Amniotic stem cell (primary cell): ENCODE measurements at regions not wholly inside any gene's neighbourhood (a gene's known extent, or its start where the extent isn't known, plus 50 kb on each side); places are given as distances from the start of the nearest gene placed in this dataset.

Source experiments
- DNase-seq: peaks from one replicate; lab custom pipeline; 2025; lab: John Stamatoyannopoulos, UW

DNA sequence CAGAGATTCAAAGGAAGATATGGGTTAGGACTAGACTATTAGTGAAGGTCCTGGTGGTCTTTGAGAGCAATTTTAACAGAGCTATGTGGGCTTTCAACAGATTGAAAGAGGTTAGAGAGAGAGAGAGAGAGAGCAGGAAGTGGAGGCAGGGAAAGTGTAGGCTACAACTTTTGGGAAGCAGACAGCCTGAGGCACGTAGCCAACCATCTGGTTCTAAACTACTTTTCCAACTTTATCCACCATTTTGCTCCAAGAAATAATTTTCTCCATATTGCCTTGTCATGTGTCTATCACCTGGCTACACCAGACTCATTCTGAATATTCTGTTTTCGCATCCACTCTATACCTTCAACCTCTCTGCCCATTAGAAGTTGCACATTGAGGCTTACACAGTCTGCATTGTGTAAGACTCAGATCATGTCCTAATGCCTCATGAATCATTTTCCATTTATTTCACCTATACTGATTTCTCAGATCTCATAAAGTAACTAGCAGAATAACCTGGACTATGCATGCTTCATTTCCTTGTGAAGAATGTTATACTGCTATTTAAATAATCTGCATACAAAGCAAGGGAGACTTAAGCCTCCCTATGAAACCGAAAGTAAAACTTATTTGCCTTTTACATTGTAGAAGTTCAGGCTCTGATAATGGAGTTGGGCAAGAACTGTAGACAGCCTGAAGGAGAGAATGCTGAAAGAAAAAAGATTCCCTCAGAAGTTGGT, 235.6 kb downstream of the ELAVL2 start:
- DNase-seq = no peak

GRCh38 chr9:23594421-23594820, 231.6 kb downstream of the ELAVL2 start:
- DNase-seq = no peak

DNA sequence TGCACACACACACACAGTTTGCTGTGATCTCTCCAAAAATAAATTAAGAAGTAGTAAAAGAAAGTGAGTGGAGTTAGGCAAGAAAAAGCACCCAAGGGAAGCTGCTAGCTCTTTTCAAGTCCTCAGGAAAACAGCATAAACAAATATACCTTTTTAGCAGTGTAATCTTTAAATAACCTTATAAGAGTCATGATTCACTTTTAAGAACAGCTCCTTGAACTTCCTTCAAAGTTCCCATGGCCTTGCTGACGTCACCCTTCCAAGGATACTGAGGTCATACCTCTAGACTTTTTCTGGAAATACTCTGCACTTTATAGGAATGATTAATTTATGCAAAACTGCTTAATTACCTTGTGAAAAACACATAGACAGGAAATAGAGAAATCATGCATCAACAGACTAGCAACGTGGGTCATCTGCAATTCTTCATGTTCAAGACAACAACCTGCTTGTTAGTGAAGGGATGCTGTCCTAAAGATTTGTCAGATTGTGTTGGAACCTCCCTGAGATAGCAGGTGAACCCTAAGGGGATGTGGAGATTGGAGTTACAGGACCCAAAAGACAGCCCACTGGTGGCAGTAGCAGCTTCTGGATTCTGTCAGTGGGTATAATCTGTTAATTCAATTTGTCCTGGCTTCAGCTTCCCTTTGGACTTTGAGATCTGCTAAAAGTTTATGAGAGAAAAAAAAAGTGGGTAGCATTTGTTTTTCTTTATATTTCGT, 229.0 kb downstream of the ELAVL2 start:
- DNase-seq = no peak

DNA sequence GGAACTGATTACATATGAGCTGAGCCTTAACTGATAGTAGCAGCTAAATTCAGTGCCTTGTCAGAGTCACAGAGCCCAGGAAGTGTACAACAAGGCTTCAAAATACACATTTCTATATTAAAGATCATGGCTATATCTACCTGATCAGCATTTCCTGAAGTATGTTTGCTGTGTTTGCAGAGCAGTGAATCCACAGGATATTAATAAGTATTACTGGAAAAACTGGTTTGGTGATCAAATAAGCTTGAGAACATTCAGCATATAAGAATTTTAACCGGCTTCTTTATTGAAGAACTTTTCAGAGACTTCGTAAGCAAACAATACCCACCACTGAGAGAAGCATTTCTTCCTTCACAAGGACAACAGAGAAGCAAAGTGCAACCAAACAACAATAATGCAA, 227.0 kb downstream of the ELAVL2 start:
- DNase-seq = no peak

DNA sequence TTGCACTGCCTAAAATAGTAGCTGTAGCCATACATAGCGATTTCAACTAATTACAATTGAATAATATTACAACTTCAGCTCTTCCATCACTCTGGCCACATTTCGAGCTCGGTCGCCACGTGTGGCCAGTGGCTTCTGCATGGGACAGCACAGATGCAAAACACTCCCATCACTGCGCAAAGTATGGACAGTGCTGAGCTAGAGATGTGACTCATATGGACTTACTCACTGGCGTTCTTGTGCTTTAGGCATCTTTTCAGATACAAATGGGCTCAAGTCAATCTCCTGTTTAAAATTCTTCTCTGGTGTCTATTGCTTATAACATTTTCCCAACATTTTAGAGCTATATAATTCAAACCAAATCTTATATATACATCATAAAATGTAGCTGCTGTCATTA, 222.7 kb downstream of the ELAVL2 start:
- no peak for DNase-seq

GRCh38 chr9:23606107-23606506, 219.9 kb downstream of the ELAVL2 start:
- no peak for DNase-seq

GRCh38 chr9:23608456-23608855, 217.6 kb downstream of the ELAVL2 start:
- DNase-seq = no peak

- no peak for DNase-seq
These were observed 214.2 kb downstream of the ELAVL2 start for GRCh38 chr9:23611869-23612268.

DNA sequence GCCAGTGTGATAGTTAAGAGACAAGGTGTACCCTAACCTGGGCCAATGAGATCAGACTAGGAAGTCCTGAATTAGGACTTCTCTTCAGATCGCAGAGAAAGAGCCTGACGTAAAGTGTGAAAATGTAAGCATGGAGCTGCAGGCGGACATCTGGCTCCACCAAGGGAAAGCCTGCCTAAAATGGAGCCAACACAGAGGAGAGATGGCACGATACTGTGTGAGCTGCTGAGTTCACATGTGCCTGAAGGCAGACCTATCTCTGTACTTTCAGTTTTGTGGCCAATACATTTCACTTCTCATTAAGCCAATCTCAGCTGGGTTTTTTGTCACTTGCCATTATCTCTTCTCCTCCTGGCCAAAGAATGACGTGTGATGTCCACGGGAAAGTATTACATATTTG, 210.5 kb downstream of the ELAVL2 start:
- DNase-seq = no peak

GRCh38 chr9:23621188-23621587, 204.9 kb downstream of the ELAVL2 start:
- no peak for DNase-seq

DNA sequence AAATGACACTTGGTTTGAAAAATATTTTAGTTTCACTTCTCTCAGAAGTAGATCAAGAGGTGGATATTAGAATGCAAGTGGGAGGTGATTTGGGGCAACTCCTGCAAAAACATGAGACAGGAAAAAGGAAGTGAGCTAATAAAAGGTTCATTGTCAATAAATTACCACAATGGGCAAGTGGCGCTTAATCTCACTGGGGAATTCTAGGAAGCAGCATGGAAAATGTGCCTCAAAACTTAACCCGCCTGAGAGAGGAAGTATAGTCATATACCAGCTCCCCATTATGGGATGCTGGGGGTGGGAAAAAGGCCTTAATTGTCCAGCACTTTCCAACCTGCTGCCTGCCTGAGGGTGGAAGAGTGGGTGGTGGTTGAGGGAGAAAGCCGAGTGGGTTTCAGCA, 204.1 kb downstream of the ELAVL2 start:
- no peak for DNase-seq

- no peak for DNase-seq
These were observed 203.6 kb downstream of the ELAVL2 start for GRCh38 chr9:23622396-23622795.

GRCh38 chr9:23630488-23630887, 195.6 kb downstream of the ELAVL2 start:
- DNase-seq = no peak

- no peak for DNase-seq
These were observed 190.8 kb downstream of the ELAVL2 start for GRCh38 chr9:23635276-23635675.

GRCh38 chr9:23636199-23636598, 189.8 kb downstream of the ELAVL2 start:
- no peak for DNase-seq

DNA sequence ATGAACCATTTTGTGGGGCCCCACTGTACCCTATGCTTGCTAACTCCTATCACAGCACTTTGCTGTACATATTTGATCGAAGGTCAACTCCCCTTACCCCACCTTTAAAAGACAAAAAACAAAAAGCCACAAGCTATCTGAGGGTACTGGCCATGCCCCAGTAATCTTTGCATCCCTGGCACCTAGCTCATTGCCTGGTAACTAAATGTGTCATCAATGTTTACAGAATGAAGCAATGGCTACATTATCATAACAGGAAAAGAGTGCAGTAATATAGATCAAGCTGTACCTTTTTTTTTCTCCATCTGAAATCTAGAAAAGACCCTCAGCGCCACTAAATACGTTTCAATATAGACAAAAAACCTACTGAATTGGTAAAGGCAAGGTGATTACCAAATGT, 188.0 kb downstream of the ELAVL2 start:
- DNase-seq = no peak

GRCh38 chr9:23638837-23639426, 187.1 kb downstream of the ELAVL2 start:
- no peak for DNase-seq
